Neural cell (in vitro differentiated cells): ENCODE measurements at regions not wholly inside any gene's neighbourhood (a gene's known extent, or its start where the extent isn't known, plus 50 kb on each side); places are given as distances from the start of the nearest gene placed in this dataset.

Experiments used
- H2AFZ ChIP-seq: fragments of 200-600, 300-800 bp; sonication (generic), shearing (Covaris generic); 2 replicates; pipeline ENCODE4 v1.6.0; 2014; ENCODE audit warnings: low read depth, mild to moderate bottlenecking, antibody characterized with exemption, low read length, moderate library complexity
- H3F3A ChIP-seq: fragments of 200-600 bp; shearing (Covaris generic); 2 replicates; pipeline ENCODE4 v1.6.1; 2016; ENCODE audit warnings: mild to moderate bottlenecking, moderate library complexity, mixed read lengths, antibody characterized with exemption, low read length; ENCODE audit not compliant: insufficient read depth, poor library complexity, severe bottlenecking
- H3K27ac ChIP-seq: fragments of 200-600, 300-800 bp; sonication (generic), shearing (Covaris generic); 2 replicates; pipeline ENCODE4 v1.5.1; 2014; ENCODE audit warnings: mild to moderate bottlenecking, low read length, moderate library complexity
- H3K27me3 ChIP-seq: fragments of 300-800, 200-600 bp; sonication (generic), shearing (Covaris generic); 2 replicates; pipeline ENCODE4 v1.6.0; 2014; ENCODE audit warnings: mild to moderate bottlenecking, low read depth, low read length, moderate library complexity; ENCODE audit not compliant: insufficient read depth
- H3K36me3 ChIP-seq: fragments of 300-800, 200-600 bp; sonication (generic), shearing (Covaris generic); 2 replicates; pipeline ENCODE4 v1.5.1; 2014; ENCODE audit warnings: mild to moderate bottlenecking, antibody characterized with exemption, low read length, moderate library complexity; ENCODE audit not compliant: insufficient read depth
- H3K4me2 ChIP-seq: fragments of 300-800, 200-600 bp; sonication (generic), shearing (Covaris generic); 2 replicates; pipeline ENCODE4 v1.6.0; 2014; ENCODE audit warnings: mild to moderate bottlenecking, low read length
- H3K4me3 ChIP-seq: fragments of 300-800, 200-600 bp; sonication (generic), shearing (Covaris generic); 2 replicates; pipeline ENCODE4 v1.5.1; 2014; ENCODE audit warnings: mild to moderate bottlenecking, low read length, moderate library complexity
- H3K79me2 ChIP-seq: fragments of 200-600 bp; shearing (Covaris generic); replicated peaks from 2 replicates; pipeline ENCODE4 v1.6.0; 2014; ENCODE audit warnings: mild to moderate bottlenecking, low read length, moderate library complexity; ENCODE audit not compliant: insufficient read depth
- H3K9ac ChIP-seq: fragments of 300-800, 200-600 bp; sonication (generic), shearing (Covaris generic); 2 replicates; pipeline ENCODE4 v1.6.1; 2016; ENCODE audit warnings: mild to moderate bottlenecking, low read length, mixed read lengths
- H3K9me2 ChIP-seq: fragments of 200-600 bp; shearing (Covaris generic); 2 replicates; pipeline ENCODE4 v1.6.1; 2016; ENCODE audit warnings: mild to moderate bottlenecking, low read length, mixed read lengths; ENCODE audit not compliant: insufficient read depth
- H3K9me3 ChIP-seq: fragments of 200-600, 300-800 bp; sonication (generic), shearing (Covaris generic); 2 replicates; pipeline ENCODE4 v1.6.1; 2016; ENCODE audit warnings: mild to moderate bottlenecking, mixed run types, low read length, moderate library complexity, mixed read lengths
- H4K20me1 ChIP-seq: fragments of 200-600 bp; shearing (Covaris generic); 2 replicates; pipeline ENCODE4 v1.6.1; 2016; ENCODE audit warnings: mild to moderate bottlenecking, mixed run types; ENCODE audit not compliant: insufficient read depth
- EP300 ChIP-seq: fragments of 450-650 bp; conservative IDR thresholded peaks from 2 replicates; pipeline ENCODE4 v1.6.1; 2014; ENCODE audit warnings: antibody characterized with exemption, mild to moderate bottlenecking, moderate library complexity; ENCODE audit not compliant: poor library complexity, severe bottlenecking
- EZH2 ChIP-seq: fragments of 200-600, 300-800 bp; shearing (Covaris generic), sonication (generic); IDR thresholded peaks from 2 replicates; pipeline ENCODE4 v1.6.1; 2014; ENCODE audit warnings: antibody characterized with exemption, low read length, borderline replicate concordance, mild to moderate bottlenecking; ENCODE audit not compliant: insufficient read depth, poor library complexity, severe bottlenecking
- MXI1 ChIP-seq: fragments of 450-650 bp; conservative IDR thresholded peaks from 2 replicates; pipeline ENCODE4 v1.6.1; 2014; ENCODE audit warnings: antibody characterized with exemption, mild to moderate bottlenecking; ENCODE audit not compliant: poor library complexity, severe bottlenecking
- POLR2AphosphoS5 ChIP-seq: IDR thresholded peaks from 2 replicates; pipeline ENCODE4 v1.6.1; 2012
- RAD21 ChIP-seq: fragments of 450-650 bp; conservative IDR thresholded peaks from 2 replicates; pipeline ENCODE4 v1.6.1; 2014; ENCODE audit warnings: antibody characterized with exemption, mild to moderate bottlenecking, moderate library complexity
- SMC3 ChIP-seq: fragments of 450-650 bp; conservative IDR thresholded peaks from 2 replicates; pipeline ENCODE4 v1.6.1; 2014; ENCODE audit warnings: antibody characterized with exemption, mild to moderate bottlenecking, moderate library complexity; ENCODE audit not compliant: poor library complexity
- TAF1 ChIP-seq: IDR thresholded peaks from 2 replicates; pipeline ENCODE4 v1.6.1; 2012; ENCODE audit warnings: low read depth
- TF ChIP-seq, protein P1 (sequence below): IDR thresholded peaks from 2 replicates; pipeline ENCODE4 v1.6.1; 2012; ENCODE audit warnings: borderline replicate concordance
- TF ChIP-seq, protein P2 (sequence below): fragments of 450-650 bp; IDR thresholded peaks from 2 replicates; pipeline ENCODE4 v1.5.1; 2014; ENCODE audit warnings: antibody characterized with exemption, mild to moderate bottlenecking, moderate library complexity; ENCODE audit not compliant: poor library complexity, severe bottlenecking

DNA sequence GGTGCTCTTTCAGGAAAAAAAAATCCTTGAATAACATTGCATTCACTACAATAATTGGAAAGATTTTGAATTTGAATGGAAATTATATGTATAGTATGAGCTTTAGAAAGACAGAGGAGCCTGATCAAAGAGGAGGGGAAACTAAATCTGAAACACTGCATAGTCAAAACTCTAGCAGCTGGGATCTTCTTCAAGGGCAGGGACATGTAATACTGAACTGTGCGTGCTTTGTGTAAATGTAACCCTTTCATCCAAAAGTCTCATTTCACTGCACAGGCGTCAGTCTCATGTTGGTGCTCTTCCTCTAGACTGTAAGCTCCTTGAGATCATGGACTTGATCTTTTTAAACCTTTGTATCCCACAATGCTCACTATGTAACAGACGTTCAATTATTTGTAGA lies 212.0 kb upstream of the JADE1 start:
- no peaks in the 10 kb centered on the region for H3F3A ChIP-seq
- H3K27me3 ChIP-seq: no peaks in the 10 kb centered on the region
- no peak overlapping the region for H3K4me3 ChIP-seq
- no peaks in the 10 kb centered on the region for H3K79me2 ChIP-seq
- no peaks in the 10 kb centered on the region for H3K36me3 ChIP-seq
- no peaks in the 10 kb centered on the region for H3K9me2 ChIP-seq
- no peaks in the 10 kb centered on the region for H4K20me1 ChIP-seq
- peaks cover 3% of the 10 kb centered on the region for H3K9me3 ChIP-seq
- H3K9ac ChIP-seq: no peak overlapping the region
- TF ChIP-seq EP300 (no peak), SMC3 (no peak), POLR2AphosphoS5 (no peak), EZH2 (no peak), RAD21 (no peak), TAF1 (no peak)
- TF ChIP-seq, protein P1, sequence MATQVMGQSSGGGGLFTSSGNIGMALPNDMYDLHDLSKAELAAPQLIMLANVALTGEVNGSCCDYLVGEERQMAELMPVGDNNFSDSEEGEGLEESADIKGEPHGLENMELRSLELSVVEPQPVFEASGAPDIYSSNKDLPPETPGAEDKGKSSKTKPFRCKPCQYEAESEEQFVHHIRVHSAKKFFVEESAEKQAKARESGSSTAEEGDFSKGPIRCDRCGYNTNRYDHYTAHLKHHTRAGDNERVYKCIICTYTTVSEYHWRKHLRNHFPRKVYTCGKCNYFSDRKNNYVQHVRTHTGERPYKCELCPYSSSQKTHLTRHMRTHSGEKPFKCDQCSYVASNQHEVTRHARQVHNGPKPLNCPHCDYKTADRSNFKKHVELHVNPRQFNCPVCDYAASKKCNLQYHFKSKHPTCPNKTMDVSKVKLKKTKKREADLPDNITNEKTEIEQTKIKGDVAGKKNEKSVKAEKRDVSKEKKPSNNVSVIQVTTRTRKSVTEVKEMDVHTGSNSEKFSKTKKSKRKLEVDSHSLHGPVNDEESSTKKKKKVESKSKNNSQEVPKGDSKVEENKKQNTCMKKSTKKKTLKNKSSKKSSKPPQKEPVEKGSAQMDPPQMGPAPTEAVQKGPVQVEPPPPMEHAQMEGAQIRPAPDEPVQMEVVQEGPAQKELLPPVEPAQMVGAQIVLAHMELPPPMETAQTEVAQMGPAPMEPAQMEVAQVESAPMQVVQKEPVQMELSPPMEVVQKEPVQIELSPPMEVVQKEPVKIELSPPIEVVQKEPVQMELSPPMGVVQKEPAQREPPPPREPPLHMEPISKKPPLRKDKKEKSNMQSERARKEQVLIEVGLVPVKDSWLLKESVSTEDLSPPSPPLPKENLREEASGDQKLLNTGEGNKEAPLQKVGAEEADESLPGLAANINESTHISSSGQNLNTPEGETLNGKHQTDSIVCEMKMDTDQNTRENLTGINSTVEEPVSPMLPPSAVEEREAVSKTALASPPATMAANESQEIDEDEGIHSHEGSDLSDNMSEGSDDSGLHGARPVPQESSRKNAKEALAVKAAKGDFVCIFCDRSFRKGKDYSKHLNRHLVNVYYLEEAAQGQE: no peak
- H3K27ac ChIP-seq: no peak overlapping the region
- no peak overlapping the region for H2AFZ ChIP-seq
- no peak overlapping the region for H3K4me2 ChIP-seq

DNA sequence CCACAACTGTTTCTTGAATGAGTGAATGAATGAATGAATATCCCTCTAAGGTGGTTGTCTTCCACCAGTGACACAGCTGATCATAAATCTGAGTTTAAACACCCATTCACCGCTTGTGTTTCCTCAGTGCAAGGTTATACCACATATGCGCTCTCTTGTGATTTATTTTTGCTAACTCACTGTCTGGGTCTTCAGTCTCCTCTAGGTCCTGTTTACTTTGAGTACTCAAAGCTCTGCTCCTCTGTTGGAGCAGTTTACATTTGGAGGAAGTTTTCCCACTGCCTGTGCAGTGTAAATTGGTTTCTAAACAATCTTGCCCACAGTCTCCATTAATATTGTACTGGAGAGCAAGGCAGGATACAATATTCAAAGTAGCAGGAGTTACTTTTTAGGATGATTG lies 212.6 kb upstream of the JADE1 start:
- Histone ChIP-seq H2AFZ (no peak overlapping the region), H3K27ac (no peak overlapping the region), H3K9me2 (no peaks in the 10 kb centered on the region), H3K36me3 (no peaks in the 10 kb centered on the region), H4K20me1 (no peaks in the 10 kb centered on the region), H3F3A (no peaks in the 10 kb centered on the region), H3K9me3 (peaks cover 3% of the 10 kb centered on the region), H3K9ac (no peak overlapping the region), H3K4me3 (no peak overlapping the region), H3K4me2 (no peak overlapping the region), H3K79me2 (no peaks in the 10 kb centered on the region), H3K27me3 (no peaks in the 10 kb centered on the region)
- TF ChIP-seq EP300 (no peak), MXI1 (no peak), TAF1 (no peak), EZH2 (no peak), SMC3 (no peak), POLR2AphosphoS5 (no peak), RAD21 (no peak)
- TF ChIP-seq, protein P2, sequence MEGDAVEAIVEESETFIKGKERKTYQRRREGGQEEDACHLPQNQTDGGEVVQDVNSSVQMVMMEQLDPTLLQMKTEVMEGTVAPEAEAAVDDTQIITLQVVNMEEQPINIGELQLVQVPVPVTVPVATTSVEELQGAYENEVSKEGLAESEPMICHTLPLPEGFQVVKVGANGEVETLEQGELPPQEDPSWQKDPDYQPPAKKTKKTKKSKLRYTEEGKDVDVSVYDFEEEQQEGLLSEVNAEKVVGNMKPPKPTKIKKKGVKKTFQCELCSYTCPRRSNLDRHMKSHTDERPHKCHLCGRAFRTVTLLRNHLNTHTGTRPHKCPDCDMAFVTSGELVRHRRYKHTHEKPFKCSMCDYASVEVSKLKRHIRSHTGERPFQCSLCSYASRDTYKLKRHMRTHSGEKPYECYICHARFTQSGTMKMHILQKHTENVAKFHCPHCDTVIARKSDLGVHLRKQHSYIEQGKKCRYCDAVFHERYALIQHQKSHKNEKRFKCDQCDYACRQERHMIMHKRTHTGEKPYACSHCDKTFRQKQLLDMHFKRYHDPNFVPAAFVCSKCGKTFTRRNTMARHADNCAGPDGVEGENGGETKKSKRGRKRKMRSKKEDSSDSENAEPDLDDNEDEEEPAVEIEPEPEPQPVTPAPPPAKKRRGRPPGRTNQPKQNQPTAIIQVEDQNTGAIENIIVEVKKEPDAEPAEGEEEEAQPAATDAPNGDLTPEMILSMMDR: no peak
- TF ChIP-seq, protein P1: no peak
